Tibial nerve (tissue), 4 donors: ENCODE measurements at regions not wholly inside any gene's neighbourhood (a gene's known extent, or its start where the extent isn't known, plus 50 kb on each side); places are given as distances from the start of the nearest gene placed in this dataset.
"Not testable (repeated sequence)": the region's sequence is repeated elsewhere in the genome, so short reads cannot be mapped to it uniquely, and the experiment has no call there.

Experiments used
- DNase-seq, 2 donors: peaks; one replicate each; pipeline ENCODE4 v3.0.0-alpha.2; 2019; ENCODE audit warnings: low spot score in 2 of 2
- H3K27ac ChIP-seq, 4 donors: fragments of 200-600 bp; sonication (generic) in 3 of 4; one replicate each; pipeline ENCODE4 v1.5.1; 2017 to 2019; ENCODE audit warnings: mild to moderate bottlenecking in 1 of 4
- H3K27me3 ChIP-seq, 2 donors: fragments of 200-600 bp; sonication (generic) in 1 of 2; one replicate each; pipeline versions ENCODE4 v1.5.1 to v1.6.0; 2017 to 2019
- H3K36me3 ChIP-seq, 3 donors: fragments of 200-600 bp; sonication (generic); one replicate each; pipeline ENCODE4 v1.5.1; 2018 to 2019
- H3K4me1 ChIP-seq, 4 donors: fragments of 200-600 bp; sonication (generic) in 3 of 4; one replicate each; pipeline ENCODE4 v1.5.1; 2017 to 2019
- H3K4me3 ChIP-seq, 4 donors: fragments of 200-600 bp; sonication (generic) in 3 of 4; one replicate each; pipeline ENCODE4 v1.5.1; 2017 to 2019; ENCODE audit warnings: mild to moderate bottlenecking in 1 of 4, moderate library complexity in 1 of 4
- H3K9me3 ChIP-seq, 4 donors: fragments of 200-600 bp; sonication (generic) in 3 of 4; one replicate each; pipeline ENCODE4 v1.5.1; 2017 to 2019
- EP300 ChIP-seq, 2 donors: sonication (generic); formaldehyde crosslinking; IDR thresholded peaks; one replicate each; pipeline ENCODE4 v1.6.1; 2017; ENCODE audit warnings: antibody characterized with exemption in 2 of 2, mild to moderate bottlenecking in 1 of 2
- POLR2A ChIP-seq, 2 donors: fragments of 450-650 bp; IDR thresholded peaks; one replicate each; pipeline ENCODE4 v1.6.1; 2017; ENCODE audit warnings: antibody characterized with exemption in 2 of 2, mild to moderate bottlenecking in 2 of 2, moderate library complexity in 2 of 2
- WGBS, 2 donors: methylation state at CpG; one replicate each; pipeline ENCODE4 v1.1.5; 2018; 5-methylcytosine and 5-hydroxymethylcytosine counted together
- TF ChIP-seq, protein P1 (sequence below), 5 experiments: fragments of 200-600 bp in 3 of 5; fragments of 450-650 bp in 2 of 5; sonication (generic) in 3 of 5; IDR thresholded peaks; one replicate each; pipeline ENCODE4 v1.5.1; 2016 to 2019; ENCODE audit warnings: antibody characterized with exemption in 5 of 5, mild to moderate bottlenecking in 3 of 5, moderate library complexity in 2 of 5

DNA sequence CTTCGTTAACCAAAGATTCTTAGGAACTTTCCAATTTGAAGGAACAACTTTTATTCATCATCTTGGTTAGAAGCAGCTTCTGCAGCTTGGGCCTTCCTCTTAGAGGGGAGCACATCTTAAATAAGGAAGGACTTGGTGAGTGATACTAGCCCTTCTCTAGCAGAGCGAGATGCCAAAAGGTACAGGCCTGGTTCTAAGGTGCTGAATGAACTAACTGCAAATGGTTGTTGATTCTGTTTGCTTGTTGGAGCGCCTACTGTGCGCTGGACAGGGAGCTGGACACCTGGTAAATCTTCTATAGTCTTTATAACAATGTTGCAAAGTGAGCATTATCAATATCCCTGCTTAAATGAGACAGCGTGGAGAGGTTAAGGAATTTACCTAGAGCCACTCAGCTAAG is 127.1 kb downstream of the MYCN start:
- no peak for DNase-seq
- Histone ChIP-seq H3K4me3 (no peak overlapping the region), H3K27ac (peak overlapping the region in 2 of 4 donors; percentile 82 to 86), H3K9me3 (peaks cover 0 to 16% (median 0%) of the 10 kb centered on the region in 4 donors), H3K4me1 (peaks cover 0 to 23% (median 10%) of the 10 kb centered on the region in 4 donors), H3K27me3 (no peaks in the 10 kb centered on the region), H3K36me3 (no peaks in the 10 kb centered on the region)
- TF ChIP-seq, protein P1, sequence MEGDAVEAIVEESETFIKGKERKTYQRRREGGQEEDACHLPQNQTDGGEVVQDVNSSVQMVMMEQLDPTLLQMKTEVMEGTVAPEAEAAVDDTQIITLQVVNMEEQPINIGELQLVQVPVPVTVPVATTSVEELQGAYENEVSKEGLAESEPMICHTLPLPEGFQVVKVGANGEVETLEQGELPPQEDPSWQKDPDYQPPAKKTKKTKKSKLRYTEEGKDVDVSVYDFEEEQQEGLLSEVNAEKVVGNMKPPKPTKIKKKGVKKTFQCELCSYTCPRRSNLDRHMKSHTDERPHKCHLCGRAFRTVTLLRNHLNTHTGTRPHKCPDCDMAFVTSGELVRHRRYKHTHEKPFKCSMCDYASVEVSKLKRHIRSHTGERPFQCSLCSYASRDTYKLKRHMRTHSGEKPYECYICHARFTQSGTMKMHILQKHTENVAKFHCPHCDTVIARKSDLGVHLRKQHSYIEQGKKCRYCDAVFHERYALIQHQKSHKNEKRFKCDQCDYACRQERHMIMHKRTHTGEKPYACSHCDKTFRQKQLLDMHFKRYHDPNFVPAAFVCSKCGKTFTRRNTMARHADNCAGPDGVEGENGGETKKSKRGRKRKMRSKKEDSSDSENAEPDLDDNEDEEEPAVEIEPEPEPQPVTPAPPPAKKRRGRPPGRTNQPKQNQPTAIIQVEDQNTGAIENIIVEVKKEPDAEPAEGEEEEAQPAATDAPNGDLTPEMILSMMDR (IDR thresholded peaks at IDR 0.05), result no peak
- TF ChIP-seq POLR2A (IDR thresholded peaks at IDR 0.05), result no peak
- no peak for TF ChIP-seq EP300 (IDR thresholded peaks at IDR 0.05)
- 77 to 84% methylated on average over 5 of the region's 5 CpGs for WGBS, 2 donors

- 88 to 89% methylated on average over 10 of the region's 10 CpGs for WGBS, 2 donors
- Histone ChIP-seq H3K27me3 (no peaks in the 10 kb centered on the region), H3K4me3 (no peak overlapping the region), H3K36me3 (no peaks in the 10 kb centered on the region), H3K27ac (peak overlapping the region in 1 of 4 donors; percentile 20), H3K9me3 (peaks cover 0 to 16% (median 0%) of the 10 kb centered on the region in 4 donors), H3K4me1 (peaks cover 0 to 23% (median 10%) of the 10 kb centered on the region in 4 donors)
- no peak for DNase-seq
- TF ChIP-seq EP300 (IDR thresholded peaks at IDR 0.05) (no peak), POLR2A (IDR thresholded peaks at IDR 0.05) (no peak)
- TF ChIP-seq, protein P1 (IDR thresholded peaks at IDR 0.05), result no peak
Observed at GRCh38 chr2:16067037-16067406, 126.7 kb downstream of the MYCN start.

DNA sequence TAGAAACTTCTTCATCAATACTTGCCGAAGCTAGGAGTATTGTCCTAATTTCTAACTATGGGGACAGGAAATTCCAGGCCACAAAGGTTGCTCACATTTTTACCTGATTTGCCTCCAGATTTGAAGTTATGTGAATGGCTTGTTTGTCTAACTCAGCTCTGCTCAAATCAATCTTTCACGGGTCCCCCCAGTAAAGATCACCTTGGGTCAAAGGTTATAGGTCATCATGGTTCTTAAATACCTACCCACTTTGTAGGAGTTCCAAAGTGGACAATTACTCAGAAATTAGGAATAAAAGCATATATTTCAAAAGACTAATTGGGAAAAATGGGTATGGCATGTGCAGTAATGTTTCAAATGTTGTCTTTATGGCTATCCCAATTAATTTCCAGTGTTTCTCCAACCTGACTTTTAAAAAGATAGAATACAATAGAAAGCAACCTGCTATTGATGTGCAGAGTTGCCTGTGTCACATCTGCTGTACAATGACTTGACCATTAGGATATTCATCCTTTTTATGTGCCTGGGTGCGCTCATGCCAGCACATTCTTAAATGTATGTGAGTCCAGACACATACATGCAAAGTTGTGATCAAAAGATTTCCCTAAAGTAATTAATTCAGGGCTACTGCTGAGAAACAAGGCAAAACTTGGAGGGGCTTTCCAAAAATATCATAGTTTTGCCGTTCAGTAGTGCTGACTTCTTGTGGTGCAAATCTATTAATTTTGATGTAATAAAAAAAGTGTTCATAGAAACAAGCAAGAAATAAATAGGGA is 126.1 kb downstream of the MYCN start:
- TF ChIP-seq, protein P1 (IDR thresholded peaks at IDR 0.05), result no peak
- TF ChIP-seq POLR2A (IDR thresholded peaks at IDR 0.05) (no peak), EP300 (IDR thresholded peaks at IDR 0.05) (no peak)
- peaks cover 0 to 16% (median 0%) of the 10 kb centered on the region in 4 donors for H3K9me3 ChIP-seq
- peak overlapping the region in 2 of 4 donors; percentile 20 to 38 for H3K27ac ChIP-seq
- peaks cover 0 to 23% (median 10%) of the 10 kb centered on the region in 4 donors for H3K4me1 ChIP-seq
- no peaks in the 10 kb centered on the region for H3K27me3 ChIP-seq
- 56 to 66% methylated on average over 4 of the region's 4 CpGs for WGBS, 2 donors
- H3K36me3 ChIP-seq, result no peaks in the 10 kb centered on the region
- no peak for DNase-seq
- no peak overlapping the region for H3K4me3 ChIP-seq

GRCh38 chr2:16065272-16066069 is 125.1 kb downstream of the MYCN start:
- 70 to 74% methylated on average over 4 of the region's 4 CpGs for WGBS, 2 donors
- not testable (repeated sequence) for H3K27me3 ChIP-seq, DNase-seq, H3K36me3 ChIP-seq, H3K4me3 ChIP-seq
- Histone ChIP-seq H3K4me1 (peaks cover 0 to 17% (median 8%) of the 10 kb centered on the region in 4 donors), H3K9me3 (peaks cover 0 to 16% (median 0%) of the 10 kb centered on the region in 4 donors), H3K27ac (peak overlapping the region in 1 of 4 donors; percentile 38)

- WGBS, 2 donors, result 74 to 78% methylated on average over 2 of the region's 2 CpGs
- no peak for TF ChIP-seq POLR2A (IDR thresholded peaks at IDR 0.05)
- TF ChIP-seq EP300 (IDR thresholded peaks at IDR 0.05), result no peak
- TF ChIP-seq, protein P1 (IDR thresholded peaks at IDR 0.05), result no peak
- peaks cover 0 to 13% (median 8%) of the 10 kb centered on the region in 4 donors for H3K4me1 ChIP-seq
Observed at GRCh38 chr2:16064745-16065144, 124.4 kb downstream of the MYCN start.

More at GRCh38 chr2:16064745-16065144, 124.4 kb downstream of the MYCN start:
- Histone ChIP-seq H3K9me3 (peaks cover 0 to 16% (median 0%) of the 10 kb centered on the region in 4 donors), H3K36me3 (no peaks in the 10 kb centered on the region), H3K4me3 (no peak overlapping the region), H3K27me3 (no peaks in the 10 kb centered on the region), H3K27ac (no peak overlapping the region)
- DNase-seq, result no peak
